ENCODE measurements at regions not wholly inside any gene's neighbourhood (a gene's known extent, or its start where the extent isn't known, plus 50 kb on each side); places are given as distances from the start of the nearest gene placed in this dataset.

GRCh38 chr13:61935710-61936109 lies 520.1 kb upstream of the PCDH20 start:
- no peak for FAIRE-seq
- DNase-seq, result no peak
- no peaks in the 10 kb centered on the region for H3K36me3 ChIP-seq
- H3K27ac ChIP-seq, result no peak overlapping the region
- intact Hi-C loops (cut with DNase I), result no loop called here
- 83 to 86% methylated on average over 1 of the region's 1 CpG for WGBS, 2 donors
- TF ChIP-seq, protein P1, sequence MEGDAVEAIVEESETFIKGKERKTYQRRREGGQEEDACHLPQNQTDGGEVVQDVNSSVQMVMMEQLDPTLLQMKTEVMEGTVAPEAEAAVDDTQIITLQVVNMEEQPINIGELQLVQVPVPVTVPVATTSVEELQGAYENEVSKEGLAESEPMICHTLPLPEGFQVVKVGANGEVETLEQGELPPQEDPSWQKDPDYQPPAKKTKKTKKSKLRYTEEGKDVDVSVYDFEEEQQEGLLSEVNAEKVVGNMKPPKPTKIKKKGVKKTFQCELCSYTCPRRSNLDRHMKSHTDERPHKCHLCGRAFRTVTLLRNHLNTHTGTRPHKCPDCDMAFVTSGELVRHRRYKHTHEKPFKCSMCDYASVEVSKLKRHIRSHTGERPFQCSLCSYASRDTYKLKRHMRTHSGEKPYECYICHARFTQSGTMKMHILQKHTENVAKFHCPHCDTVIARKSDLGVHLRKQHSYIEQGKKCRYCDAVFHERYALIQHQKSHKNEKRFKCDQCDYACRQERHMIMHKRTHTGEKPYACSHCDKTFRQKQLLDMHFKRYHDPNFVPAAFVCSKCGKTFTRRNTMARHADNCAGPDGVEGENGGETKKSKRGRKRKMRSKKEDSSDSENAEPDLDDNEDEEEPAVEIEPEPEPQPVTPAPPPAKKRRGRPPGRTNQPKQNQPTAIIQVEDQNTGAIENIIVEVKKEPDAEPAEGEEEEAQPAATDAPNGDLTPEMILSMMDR (IDR thresholded peaks at IDR 0.05), result no peak
- H3K4me1 ChIP-seq, result no peaks in the 10 kb centered on the region
- no peak overlapping the region for H3K4me3 ChIP-seq
- H3K27me3 ChIP-seq, result no peaks in the 10 kb centered on the region
- no peaks in the 10 kb centered on the region for H3K9me3 ChIP-seq
- ATAC-seq, result no peak

- 25 to 45% methylated on average over 1 of the region's 1 CpG for WGBS, 2 donors
- Histone ChIP-seq H3K27me3 (no peaks in the 10 kb centered on the region), H3K4me1 (no peaks in the 10 kb centered on the region), H3K9me3 (no peaks in the 10 kb centered on the region), H3K27ac (no peak overlapping the region), H3K4me3 (no peak overlapping the region), H3K36me3 (no peaks in the 10 kb centered on the region)
- TF ChIP-seq, protein P1 (IDR thresholded peaks at IDR 0.05), result no peak
- intact Hi-C loops (cut with DNase I), result no loop called here
- no peak for FAIRE-seq
- DNase-seq, result no peak
- ATAC-seq, result no peak
These were observed 512.0 kb upstream of the PCDH20 start for GRCh38 chr13:61927648-61928047.

- Histone ChIP-seq H3K4me3 (no peak overlapping the region), H3K36me3 (no peaks in the 10 kb centered on the region), H3K27ac (no peak overlapping the region), H3K9me3 (no peaks in the 10 kb centered on the region), H3K27me3 (no peaks in the 10 kb centered on the region), H3K4me1 (no peaks in the 10 kb centered on the region)
- WGBS, 2 donors, result 67 to 75% methylated on average over 2 of the region's 2 CpGs
- TF ChIP-seq, protein P1 (IDR thresholded peaks at IDR 0.05), result no peak
- ATAC-seq (no peak), FAIRE-seq (no peak), DNase-seq (no peak)
- intact Hi-C loops (cut with DNase I), result no loop called here
These were observed 503.2 kb upstream of the PCDH20 start for GRCh38 chr13:61918841-61919240.

DNA sequence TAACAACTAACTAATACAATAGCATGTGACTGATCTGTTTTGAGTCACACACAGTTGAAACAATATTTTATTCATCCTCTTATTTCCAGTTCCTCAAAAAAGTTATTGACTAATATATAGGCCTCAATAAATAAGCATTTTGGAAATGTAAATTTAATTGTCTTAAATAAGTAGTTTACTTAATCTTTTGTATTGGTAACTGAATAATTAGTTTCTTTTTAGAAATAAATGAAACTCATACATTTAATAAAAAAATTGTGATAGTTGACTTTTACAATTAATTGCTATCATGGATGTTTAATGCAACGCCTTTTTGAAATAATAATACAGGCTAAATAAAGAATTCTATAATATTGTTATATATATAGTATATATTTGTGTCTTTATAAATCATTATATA lies 500.8 kb upstream of the PCDH20 start:
- H3K27ac ChIP-seq, result no peak overlapping the region
- no peaks in the 10 kb centered on the region for H3K27me3 ChIP-seq
- no peak for DNase-seq
- intact Hi-C loops (cut with DNase I), result no loop called here
- FAIRE-seq, result peak; percentile 73
- TF ChIP-seq, protein P1 (IDR thresholded peaks at IDR 0.05), result no peak
- no peaks in the 10 kb centered on the region for H3K9me3 ChIP-seq
- H3K36me3 ChIP-seq, result no peaks in the 10 kb centered on the region
- no peaks in the 10 kb centered on the region for H3K4me1 ChIP-seq
- no peak overlapping the region for H3K4me3 ChIP-seq
- no peak for ATAC-seq
- WGBS, 2 donors, result 71 to 82% methylated on average over 1 of the region's 1 CpG

- 68 to 90% methylated on average over 1 of the region's 1 CpG for WGBS, 2 donors
- Histone ChIP-seq H3K27ac (no peak overlapping the region), H3K27me3 (no peaks in the 10 kb centered on the region), H3K36me3 (no peaks in the 10 kb centered on the region), H3K4me3 (no peak overlapping the region), H3K9me3 (no peaks in the 10 kb centered on the region), H3K4me1 (no peaks in the 10 kb centered on the region)
- TF ChIP-seq, protein P1 (IDR thresholded peaks at IDR 0.05), result no peak
- DNase-seq (no peak), FAIRE-seq (no peak), ATAC-seq (no peak)
- intact Hi-C loops (cut with DNase I), result no loop called here
These were observed 497.5 kb upstream of the PCDH20 start for GRCh38 chr13:61913183-61913582.

Data from pancreas (tissue), 10 donors.